ENCODE measurements at regions not wholly inside any gene's neighbourhood (a gene's known extent, or its start where the extent isn't known, plus 50 kb on each side); places are given as distances from the start of the nearest gene placed in this dataset.

DNA sequence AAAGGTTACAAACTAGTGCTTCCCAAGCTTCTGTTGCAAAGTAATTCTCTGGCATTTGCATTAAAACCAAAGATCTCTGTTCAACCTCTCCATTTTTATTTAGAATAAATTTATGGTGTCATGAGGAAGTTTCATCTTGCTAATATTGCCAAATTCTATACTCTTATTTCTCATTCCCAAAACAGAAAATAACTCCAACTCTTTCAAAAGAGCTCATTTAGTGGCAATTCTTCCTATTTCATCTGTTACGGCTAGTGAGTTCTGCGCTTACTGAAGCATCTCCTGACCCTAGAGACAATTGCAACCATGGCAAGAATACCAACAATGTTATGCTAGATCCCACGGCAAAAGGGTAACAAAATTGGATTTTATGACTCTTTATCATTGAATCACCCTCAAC is 97.0 kb downstream of the HINT1 start:
- TF ChIP-seq REST (IDR thresholded peaks at IDR 0.05; ENCODE audit: unreplicated experiment) (no peak), EZH2phosphoT487 (IDR thresholded peaks at IDR 0.05; ENCODE audit: unreplicated experiment) (no peak), EZH2 (IDR thresholded peaks at IDR 0.05; ENCODE audit: low read depth, unreplicated experiment) (no peak), POLR2AphosphoS5 (IDR thresholded peaks at IDR 0.05; ENCODE audit: low read depth) (no peak), ZNF462 (CRISPR knock-in tag; IDR thresholded peaks at IDR 0.05) (no peak), NANOG (IDR thresholded peaks at IDR 0.05; ENCODE audit: borderline replicate concordance) (no peak)
- TF ChIP-seq, protein P1, sequence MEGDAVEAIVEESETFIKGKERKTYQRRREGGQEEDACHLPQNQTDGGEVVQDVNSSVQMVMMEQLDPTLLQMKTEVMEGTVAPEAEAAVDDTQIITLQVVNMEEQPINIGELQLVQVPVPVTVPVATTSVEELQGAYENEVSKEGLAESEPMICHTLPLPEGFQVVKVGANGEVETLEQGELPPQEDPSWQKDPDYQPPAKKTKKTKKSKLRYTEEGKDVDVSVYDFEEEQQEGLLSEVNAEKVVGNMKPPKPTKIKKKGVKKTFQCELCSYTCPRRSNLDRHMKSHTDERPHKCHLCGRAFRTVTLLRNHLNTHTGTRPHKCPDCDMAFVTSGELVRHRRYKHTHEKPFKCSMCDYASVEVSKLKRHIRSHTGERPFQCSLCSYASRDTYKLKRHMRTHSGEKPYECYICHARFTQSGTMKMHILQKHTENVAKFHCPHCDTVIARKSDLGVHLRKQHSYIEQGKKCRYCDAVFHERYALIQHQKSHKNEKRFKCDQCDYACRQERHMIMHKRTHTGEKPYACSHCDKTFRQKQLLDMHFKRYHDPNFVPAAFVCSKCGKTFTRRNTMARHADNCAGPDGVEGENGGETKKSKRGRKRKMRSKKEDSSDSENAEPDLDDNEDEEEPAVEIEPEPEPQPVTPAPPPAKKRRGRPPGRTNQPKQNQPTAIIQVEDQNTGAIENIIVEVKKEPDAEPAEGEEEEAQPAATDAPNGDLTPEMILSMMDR (conservative IDR thresholded peaks at IDR 0.05; ENCODE audit: low read depth in 2 of 2) = no peak

All from GM23338 (cell line).